HFFc6 (cell line): ENCODE measurements at regions not wholly inside any gene's neighbourhood (a gene's known extent, or its start where the extent isn't known, plus 50 kb on each side); places are given as distances from the start of the nearest gene placed in this dataset.
"Not testable (repeated sequence)": the region's sequence is repeated elsewhere in the genome, so short reads cannot be mapped to it uniquely, and the experiment has no call there.

Source experiments
- DNase-seq: peaks from one replicate; pipeline ENCODE4 v3.0.0-alpha.2; 2018
- H3K27ac Mint-ChIP-seq: 2 replicates; pipeline ENCODE4 v1.8.0; 2020; ENCODE audit warnings: mild to moderate bottlenecking, mixed read lengths
- H3K27me3 Mint-ChIP-seq: 2 replicates; pipeline ENCODE4 v1.8.0; 2021; ENCODE audit warnings: mild to moderate bottlenecking, moderate library complexity, mixed read lengths; ENCODE audit not compliant: insufficient read depth
- H3K36me3 Mint-ChIP-seq: 2 replicates; pipeline ENCODE4 v1.8.0; 2021; ENCODE audit warnings: low read depth, mixed read lengths
- H3K4me1 Mint-ChIP-seq: 2 replicates; pipeline ENCODE4 v1.8.0; 2020; ENCODE audit warnings: low read depth, mixed read lengths
- H3K4me3 Mint-ChIP-seq: 2 replicates; pipeline ENCODE4 v1.8.0; 2020; ENCODE audit warnings: mild to moderate bottlenecking, moderate library complexity, mixed read lengths
- H3K9me3 Mint-ChIP-seq: 2 replicates; pipeline ENCODE4 v1.8.0; 2020; ENCODE audit warnings: mild to moderate bottlenecking, mixed read lengths
- TF ChIP-seq, protein P1 (sequence below): fragments of 200-600 bp; sonication (generic); IDR thresholded peaks from 2 replicates; pipeline ENCODE4 v1.5.0; 2021; ENCODE audit warnings: antibody characterized with exemption, mild to moderate bottlenecking

DNA sequence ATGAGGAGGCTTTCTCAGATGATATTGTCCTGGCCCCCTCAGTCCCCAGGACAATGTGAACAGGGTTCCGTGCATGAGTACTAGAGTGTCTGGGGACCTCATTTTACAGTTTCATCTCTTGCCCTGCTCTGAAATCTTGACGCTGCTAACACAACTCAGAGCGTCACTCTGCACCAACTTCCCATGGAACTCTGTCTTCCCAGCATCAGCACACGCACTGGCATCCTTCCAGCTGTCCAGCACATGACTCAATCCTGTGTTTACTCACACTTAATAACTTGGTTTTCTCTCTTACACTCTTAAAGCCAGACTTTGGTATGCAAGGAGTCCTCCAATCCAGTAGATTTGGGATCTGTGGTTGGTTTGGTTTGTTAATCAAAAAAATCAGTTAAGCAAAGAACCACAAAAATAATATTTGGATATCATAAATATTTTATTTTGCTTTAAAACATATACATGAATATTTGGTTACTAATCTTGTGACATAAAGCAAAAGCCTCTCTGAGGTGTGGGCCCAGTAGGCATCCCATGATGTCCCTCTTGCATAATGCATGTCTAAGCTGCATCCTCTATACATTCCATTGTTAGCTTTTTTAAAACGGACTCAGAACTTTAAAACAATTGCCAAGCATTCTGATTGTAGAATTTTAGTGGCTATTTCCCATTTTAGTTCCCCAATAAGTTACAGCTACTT lies 131.0 kb downstream of the CXCL12 start:
- DNase-seq, result peak; percentile 33
- H3K36me3 Mint-ChIP-seq, result no peaks in the 10 kb centered on the region
- H3K4me1 Mint-ChIP-seq, result peaks cover 13% of the 10 kb centered on the region
- H3K4me3 Mint-ChIP-seq, result no peak overlapping the region
- no peaks in the 10 kb centered on the region for H3K9me3 Mint-ChIP-seq
- TF ChIP-seq, protein P1, sequence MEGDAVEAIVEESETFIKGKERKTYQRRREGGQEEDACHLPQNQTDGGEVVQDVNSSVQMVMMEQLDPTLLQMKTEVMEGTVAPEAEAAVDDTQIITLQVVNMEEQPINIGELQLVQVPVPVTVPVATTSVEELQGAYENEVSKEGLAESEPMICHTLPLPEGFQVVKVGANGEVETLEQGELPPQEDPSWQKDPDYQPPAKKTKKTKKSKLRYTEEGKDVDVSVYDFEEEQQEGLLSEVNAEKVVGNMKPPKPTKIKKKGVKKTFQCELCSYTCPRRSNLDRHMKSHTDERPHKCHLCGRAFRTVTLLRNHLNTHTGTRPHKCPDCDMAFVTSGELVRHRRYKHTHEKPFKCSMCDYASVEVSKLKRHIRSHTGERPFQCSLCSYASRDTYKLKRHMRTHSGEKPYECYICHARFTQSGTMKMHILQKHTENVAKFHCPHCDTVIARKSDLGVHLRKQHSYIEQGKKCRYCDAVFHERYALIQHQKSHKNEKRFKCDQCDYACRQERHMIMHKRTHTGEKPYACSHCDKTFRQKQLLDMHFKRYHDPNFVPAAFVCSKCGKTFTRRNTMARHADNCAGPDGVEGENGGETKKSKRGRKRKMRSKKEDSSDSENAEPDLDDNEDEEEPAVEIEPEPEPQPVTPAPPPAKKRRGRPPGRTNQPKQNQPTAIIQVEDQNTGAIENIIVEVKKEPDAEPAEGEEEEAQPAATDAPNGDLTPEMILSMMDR, result no peak
- H3K27ac Mint-ChIP-seq, result no peak overlapping the region
- H3K27me3 Mint-ChIP-seq, result peaks cover 5% of the 10 kb centered on the region; the same call in 1 of the 2 replicates

DNA sequence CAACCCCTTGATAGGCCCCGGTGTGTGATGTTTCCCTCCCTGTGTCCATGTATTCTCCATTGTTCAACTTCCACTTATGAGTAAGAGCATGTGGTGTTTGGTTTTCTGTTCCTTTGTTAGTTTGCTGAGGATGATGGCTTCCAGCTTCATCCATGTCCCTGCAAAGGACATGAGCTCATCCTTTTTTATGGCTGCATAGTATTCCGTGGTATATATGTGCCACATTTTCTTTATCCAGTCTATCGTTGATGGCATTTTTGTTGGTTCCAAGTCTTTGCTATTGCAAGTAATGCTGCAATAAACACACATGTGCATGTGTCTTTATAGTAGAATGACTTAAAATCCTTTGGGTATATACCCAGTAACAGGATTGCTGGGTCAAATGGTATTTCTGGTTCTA lies 132.3 kb downstream of the CXCL12 start:
- peaks cover 13% of the 10 kb centered on the region for H3K4me1 Mint-ChIP-seq
- H3K4me3 Mint-ChIP-seq, H3K36me3 Mint-ChIP-seq, H3K27ac Mint-ChIP-seq, H3K27me3 Mint-ChIP-seq, DNase-seq, H3K9me3 Mint-ChIP-seq: not testable (repeated sequence)

DNA sequence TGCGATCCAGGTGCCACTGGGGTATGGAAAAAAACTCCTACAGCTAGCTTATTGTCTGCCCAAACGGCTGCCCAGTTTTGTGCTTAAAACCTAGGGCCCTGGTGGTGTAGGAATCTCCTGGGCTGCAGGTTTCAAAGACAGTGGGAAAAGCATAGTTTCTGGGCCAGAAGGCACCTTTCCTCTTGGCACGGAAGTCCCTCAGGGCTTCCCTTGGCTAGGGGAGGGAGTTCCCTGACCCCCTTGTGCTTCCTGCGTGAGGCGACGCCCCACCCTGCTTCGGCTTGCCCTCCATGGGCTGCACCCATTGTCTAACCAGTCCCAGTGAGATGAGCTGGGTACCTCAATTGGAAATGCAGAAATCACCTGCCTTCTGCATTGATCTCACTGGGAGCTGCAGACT lies 135.0 kb downstream of the CXCL12 start:
- DNase-seq, H3K27me3 Mint-ChIP-seq, H3K36me3 Mint-ChIP-seq, H3K9me3 Mint-ChIP-seq, H3K27ac Mint-ChIP-seq, H3K4me3 Mint-ChIP-seq: not testable (repeated sequence)
- H3K4me1 Mint-ChIP-seq, result peaks cover 13% of the 10 kb centered on the region

DNA sequence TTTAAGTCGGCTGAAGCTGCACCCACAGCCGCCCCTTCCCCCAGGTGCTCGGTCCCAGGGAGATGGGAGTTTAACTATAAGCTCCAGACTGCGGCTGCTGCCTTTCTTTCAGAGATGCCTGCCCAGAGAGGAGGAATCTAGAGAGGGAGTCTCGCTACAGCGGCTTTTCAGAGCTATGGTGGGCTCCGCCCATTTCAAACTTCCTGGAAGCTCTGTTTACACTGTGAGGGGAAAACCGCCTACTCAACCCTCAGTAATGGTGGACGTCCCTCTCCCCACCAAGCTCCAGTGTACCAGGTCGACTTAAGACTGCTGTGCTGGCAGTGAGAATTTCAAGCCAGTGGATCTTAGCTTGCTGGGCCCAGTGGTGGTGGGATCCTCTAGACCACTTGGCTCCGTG lies 135.4 kb downstream of the CXCL12 start:
- no peak for DNase-seq
- H3K9me3 Mint-ChIP-seq, result peaks cover 7% of the 10 kb centered on the region; the same call in 1 of the 2 replicates
- H3K4me1 Mint-ChIP-seq, result peaks cover 11% of the 10 kb centered on the region
- no peaks in the 10 kb centered on the region for H3K36me3 Mint-ChIP-seq
- H3K27ac Mint-ChIP-seq, result no peak overlapping the region
- TF ChIP-seq, protein P1, result no peak
- no peak overlapping the region for H3K4me3 Mint-ChIP-seq
- H3K27me3 Mint-ChIP-seq, result peaks cover 5% of the 10 kb centered on the region

DNA sequence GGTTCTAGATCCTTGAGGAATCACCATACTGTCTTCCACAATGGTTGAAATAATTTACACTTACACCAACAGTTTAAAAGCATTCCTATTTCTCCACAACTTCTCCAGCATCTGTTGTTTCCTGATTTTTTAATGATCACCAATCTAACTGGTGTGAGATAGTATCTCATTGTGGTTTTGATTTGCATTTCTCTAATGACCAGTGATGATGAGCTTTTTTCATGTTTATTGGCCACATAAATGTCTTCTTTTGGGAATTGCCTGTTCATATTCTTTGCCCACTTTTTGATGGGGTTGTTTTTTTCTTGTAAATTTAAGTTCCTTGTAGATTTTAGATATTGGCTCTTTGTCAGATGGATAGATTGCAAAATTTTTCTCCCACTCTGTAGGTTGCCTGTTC lies 138.2 kb downstream of the CXCL12 start:
- H3K27ac Mint-ChIP-seq, H3K27me3 Mint-ChIP-seq, H3K9me3 Mint-ChIP-seq, H3K4me3 Mint-ChIP-seq, H3K36me3 Mint-ChIP-seq, DNase-seq, H3K4me1 Mint-ChIP-seq: not testable (repeated sequence)

DNA sequence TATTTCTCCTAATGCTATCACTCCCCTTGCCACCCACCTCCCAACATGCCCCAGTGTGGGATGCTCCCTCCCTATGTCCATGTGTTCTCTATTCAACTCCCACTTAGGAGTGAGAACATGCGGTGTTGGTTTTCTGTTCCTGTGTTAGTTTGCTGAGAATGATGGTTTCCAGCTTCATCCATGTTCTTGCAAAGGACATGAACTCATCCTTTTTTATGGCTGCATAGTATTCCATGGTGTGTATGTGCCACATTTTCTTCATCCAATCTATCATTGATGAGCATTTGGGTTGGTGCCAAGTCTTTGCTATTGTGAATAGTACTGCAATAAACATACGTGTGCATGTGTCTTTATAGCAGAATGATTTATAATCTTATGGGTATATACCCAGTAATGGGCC lies 138.6 kb downstream of the CXCL12 start:
- H3K4me1 Mint-ChIP-seq, H3K27ac Mint-ChIP-seq, H3K9me3 Mint-ChIP-seq, H3K36me3 Mint-ChIP-seq, H3K4me3 Mint-ChIP-seq, H3K27me3 Mint-ChIP-seq, DNase-seq: not testable (repeated sequence)

DNA sequence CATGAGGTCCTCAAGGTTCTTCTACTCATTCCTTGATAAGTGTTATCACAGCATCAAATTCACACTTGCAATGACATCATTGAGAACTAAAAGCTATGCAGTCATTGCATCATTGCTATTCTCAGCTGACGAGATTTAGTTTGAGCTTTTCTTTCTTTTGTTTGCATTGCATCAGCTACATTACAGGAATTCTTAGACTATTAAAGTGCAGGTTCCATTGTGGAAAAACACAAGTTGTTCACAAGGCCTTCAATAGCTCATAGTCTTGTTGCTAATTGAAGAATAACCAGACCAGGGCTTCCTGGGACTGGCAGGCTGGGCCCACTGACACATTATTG lies 139.3 kb downstream of the CXCL12 start:
- peaks cover 8% of the 10 kb centered on the region for H3K4me1 Mint-ChIP-seq
- peak; percentile 24 for DNase-seq
- H3K36me3 Mint-ChIP-seq, result no peaks in the 10 kb centered on the region
- H3K9me3 Mint-ChIP-seq, result peaks cover 7% of the 10 kb centered on the region; the same call in 1 of the 2 replicates
- no peak overlapping the region for H3K4me3 Mint-ChIP-seq
- no peak overlapping the region for H3K27ac Mint-ChIP-seq
- H3K27me3 Mint-ChIP-seq, result peaks cover 5% of the 10 kb centered on the region
- TF ChIP-seq, protein P1, result no peak
